ENCODE measurements at regions not wholly inside any gene's neighbourhood (a gene's known extent, or its start where the extent isn't known, plus 50 kb on each side); places are given as distances from the start of the nearest gene placed in this dataset.

DNA sequence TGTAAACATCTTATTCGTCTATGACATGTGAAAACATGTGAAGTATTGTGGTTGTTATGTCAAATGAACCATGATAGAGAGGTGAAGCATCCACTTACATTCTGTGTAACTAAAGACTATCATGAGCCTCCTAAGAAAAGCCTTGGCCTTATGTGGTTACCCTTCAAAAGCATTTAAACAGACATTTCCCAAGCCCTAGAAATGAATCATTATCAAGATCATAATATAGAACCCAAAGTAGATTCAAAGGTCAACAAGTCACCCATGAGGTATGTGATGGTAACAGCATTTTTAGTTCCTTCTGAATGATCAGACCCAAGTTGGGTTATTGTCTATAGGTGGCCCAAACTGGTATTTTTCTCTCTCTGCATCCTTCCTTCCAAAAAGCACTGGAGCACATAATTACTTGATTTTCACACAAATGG is 408.0 kb downstream of the TBL1XR1 start:
- no peak for DNase-seq

GRCh38 chr3:176787506-176787905 is 409.8 kb downstream of the TBL1XR1 start:
- DNase-seq = peak; percentile 35 to 84

- DNase-seq = no peak
Measured at GRCh38 chr3:176785171-176785570, 412.1 kb downstream of the TBL1XR1 start.

DNA sequence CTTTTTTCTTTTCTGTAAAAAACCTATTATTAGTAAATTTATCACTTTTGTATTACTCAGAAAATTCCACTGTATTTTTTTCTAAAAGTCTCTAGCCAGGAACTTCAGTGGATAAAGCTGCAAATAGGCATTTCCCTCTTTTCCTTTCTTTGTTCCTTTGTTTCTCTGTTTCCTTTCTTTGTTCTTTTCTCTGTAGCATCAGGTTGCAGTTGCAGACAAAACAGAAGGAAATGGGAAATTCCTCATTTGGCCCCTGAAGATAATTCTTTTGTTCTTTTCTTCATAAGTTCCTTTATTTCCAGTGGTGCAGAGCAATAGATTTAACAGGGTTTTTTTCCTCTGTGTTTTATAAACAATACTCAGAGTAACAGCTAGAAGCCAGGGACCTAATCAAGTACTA is 416.5 kb downstream of the TBL1XR1 start:
- no peak for DNase-seq

GRCh38 chr3:176776622-176777175 is 420.6 kb downstream of the TBL1XR1 start:
- DNase-seq = no peak

GRCh38 chr3:176769547-176770190 is 427.6 kb downstream of the TBL1XR1 start:
- DNase-seq = no peak

GRCh38 chr3:176767385-176767784 is 429.9 kb downstream of the TBL1XR1 start:
- no peak for DNase-seq

DNA sequence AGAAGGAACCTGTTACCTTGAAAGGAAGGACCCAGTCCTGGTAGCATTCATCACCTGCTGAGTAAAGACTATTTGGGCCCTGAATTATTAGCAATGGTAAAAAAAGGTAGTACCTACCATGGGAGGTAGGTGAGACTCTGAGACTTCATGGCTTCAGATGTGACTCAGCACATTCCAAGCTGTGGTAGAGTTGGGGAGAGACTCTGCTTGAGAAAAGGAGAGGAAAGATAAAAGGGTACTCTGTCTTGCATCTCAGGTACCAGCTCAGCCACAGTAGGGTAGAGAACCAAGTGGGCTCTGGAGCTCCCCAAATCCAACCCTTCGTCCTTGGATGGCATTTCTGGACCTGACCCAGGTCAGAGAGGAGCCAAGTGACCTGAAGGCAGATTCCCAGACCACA is 430.4 kb downstream of the TBL1XR1 start:
- DNase-seq = no peak

- no peak for DNase-seq
Measured at GRCh38 chr3:176765382-176765900, 431.8 kb downstream of the TBL1XR1 start.

GRCh38 chr3:176759815-176760506 is 437.3 kb downstream of the TBL1XR1 start:
- DNase-seq = no peak

GRCh38 chr3:176757429-176757828 is 439.9 kb downstream of the TBL1XR1 start:
- no peak for DNase-seq

DNA sequence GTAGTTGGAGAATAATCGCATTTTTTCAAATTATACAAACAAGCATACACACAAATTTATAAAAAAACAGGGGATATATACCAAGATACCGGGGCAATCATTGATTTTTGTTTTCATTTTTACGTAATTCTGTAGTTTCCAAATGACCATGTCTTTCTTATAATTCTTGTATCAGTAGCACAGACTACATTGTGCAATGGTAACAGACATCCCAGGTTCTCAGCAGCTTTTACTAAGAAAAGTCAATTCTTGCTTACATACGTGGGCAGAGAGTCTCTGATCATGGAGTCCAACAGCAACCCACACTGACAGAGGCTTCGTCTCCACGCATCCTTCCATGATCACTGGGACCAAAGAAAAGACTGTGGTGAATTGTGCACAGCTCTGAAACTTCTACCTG is 441.3 kb downstream of the TBL1XR1 start:
- DNase-seq = no peak

- peak in 1 of 2 experiments; percentile 8 for DNase-seq
Measured at GRCh38 chr3:176755552-176755951, 441.7 kb downstream of the TBL1XR1 start.

DNA sequence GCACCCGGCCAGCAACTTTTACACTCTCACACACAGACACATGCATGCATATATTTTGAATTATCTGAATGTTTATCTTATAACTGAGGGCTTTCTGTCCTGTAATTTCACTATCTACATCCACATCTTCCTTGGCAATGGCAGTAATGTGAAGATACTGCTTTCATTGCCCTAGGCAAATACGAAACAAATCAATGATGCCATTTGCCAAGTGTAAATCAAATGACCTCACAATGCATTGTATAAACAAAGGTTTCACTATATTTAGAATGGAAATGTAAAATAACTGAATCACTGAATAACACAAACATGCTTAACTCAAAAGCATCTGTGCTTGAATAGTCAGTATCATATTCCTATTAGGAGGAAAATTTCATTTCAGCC is 455.6 kb downstream of the TBL1XR1 start:
- no peak for DNase-seq

DNA sequence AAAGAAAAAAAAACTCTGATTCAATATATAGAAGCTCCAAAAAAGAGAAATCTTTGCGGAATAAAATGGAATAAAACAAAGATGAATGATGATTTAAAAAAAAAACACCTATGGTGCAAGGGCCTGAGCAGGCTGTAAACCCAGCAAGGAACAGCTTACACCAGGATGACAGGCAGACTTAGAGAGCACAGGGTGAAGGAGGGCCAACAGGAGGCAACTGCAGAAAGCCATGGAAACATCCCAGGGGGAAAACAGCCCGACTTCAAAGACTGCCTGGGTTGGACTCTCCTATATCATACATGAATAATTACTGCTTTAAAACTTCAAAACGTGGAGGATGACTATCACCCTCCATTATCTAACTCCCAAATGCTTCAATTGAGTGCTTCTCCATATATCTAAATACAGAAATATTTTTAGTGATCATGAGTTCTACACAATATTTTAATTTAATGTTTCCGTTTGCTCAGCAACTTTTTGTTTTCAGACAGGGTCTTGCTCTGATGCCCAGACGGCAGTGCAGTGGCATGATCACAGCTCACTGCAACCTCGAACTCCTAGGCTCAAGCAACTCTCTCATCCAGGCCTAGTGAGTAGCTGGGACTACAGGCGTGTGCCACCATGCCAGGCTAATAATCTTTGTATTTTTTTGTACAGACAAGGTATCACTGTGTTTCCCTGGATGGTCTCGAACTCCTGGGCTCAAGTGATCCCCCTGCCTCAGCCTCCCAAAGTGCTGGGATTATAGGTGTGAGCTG is 456.2 kb downstream of the TBL1XR1 start:
- DNase-seq = no peak

GRCh38 chr3:176739159-176739558 is 458.1 kb downstream of the TBL1XR1 start:
- no peak for DNase-seq

GRCh38 chr3:176737480-176738110 is 459.7 kb downstream of the TBL1XR1 start:
- no peak for DNase-seq

DNA sequence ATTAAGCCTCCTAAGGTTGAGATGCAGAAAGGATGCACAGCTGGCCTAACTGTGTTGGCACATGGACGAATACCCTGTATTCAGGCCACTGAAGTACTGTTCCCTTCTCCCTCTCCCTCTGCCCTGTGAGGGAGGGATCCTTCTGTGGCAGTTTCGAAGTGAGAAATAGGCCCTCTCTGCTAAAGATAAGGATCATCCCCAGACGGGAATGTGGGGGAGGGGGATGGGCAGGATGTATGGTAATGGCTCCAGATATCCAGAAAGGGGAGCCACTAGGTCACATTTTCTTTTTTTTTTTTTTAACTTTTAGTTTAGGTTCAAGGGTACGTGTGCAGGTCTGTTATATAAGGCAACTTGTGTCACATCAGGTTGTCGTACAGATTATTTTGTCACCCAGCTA is 463.1 kb downstream of the TBL1XR1 start:
- no peak for DNase-seq

GRCh38 chr3:176724394-176724759 is 472.9 kb downstream of the TBL1XR1 start:
- no peak for DNase-seq

GRCh38 chr3:176723758-176724393 is 473.4 kb downstream of the TBL1XR1 start:
- no peak for DNase-seq

DNA sequence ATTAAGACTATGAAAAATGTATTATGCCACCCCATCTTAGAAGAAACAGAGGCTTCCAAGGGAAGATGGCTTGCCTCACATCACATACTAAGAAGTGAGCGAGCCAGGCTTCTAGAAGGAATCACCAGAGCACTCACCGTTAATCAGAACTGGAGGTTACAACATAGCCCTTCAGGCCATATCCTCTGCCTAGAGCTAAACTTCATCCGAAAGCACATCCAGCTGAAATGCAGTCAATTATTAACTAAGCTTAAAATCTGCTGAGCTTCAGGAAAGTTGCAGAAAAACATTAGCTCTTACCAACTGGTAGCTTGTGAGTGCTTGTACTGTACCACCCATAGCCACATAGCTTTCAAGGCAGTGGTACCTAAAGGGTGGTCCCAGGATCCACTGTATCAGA is 483.2 kb downstream of the TBL1XR1 start:
- DNase-seq = no peak

DNA sequence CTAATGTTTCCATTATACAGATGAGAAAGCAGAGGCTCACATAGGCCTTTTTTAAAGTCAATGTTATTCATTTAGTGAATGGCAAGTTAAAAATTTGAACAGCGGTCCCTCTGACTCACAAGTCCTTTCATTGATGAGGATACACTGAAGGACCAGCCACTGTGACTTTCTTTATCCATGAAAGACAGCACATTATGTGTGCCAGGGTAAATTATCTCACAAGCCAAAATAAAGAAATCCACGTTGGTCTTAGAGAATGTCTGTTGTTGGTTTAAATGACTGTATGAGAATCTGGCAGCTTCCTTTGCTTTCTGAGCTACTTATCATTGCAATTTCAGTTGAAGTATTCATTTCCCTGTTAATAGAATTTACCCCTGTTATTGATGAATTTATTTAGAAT is 485.1 kb downstream of the TBL1XR1 start:
- DNase-seq = no peak

DNA sequence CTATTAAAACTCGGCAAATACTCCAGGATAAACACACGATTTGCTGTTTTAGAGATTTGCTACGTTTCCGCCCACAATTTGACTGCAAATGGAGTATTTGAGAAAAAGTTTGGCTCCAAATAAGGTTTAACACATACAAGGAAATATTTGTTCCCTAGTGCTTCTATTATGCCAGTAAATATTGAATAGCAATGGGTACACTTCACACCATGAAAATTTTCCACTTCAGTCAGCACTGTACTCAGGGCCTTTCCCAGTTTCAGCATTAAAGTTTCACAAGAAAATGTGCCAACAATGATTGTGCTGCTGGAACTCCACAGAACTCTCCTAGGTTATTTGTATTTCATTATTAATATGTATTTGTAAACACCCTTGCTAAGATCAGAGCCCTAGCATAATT is 498.0 kb downstream of the TBL1XR1 start:
- DNase-seq = no peak

Data from NCI-H524 (cell line).